Uterus (tissue), 2 donors: ENCODE measurements at regions not wholly inside any gene's neighbourhood (a gene's known extent, or its start where the extent isn't known, plus 50 kb on each side); places are given as distances from the start of the nearest gene placed in this dataset.

Experiments
- POLR2A ChIP-seq, 2 donors: fragments of 450-650 bp; IDR thresholded peaks; one replicate each; pipeline ENCODE4 v1.6.1; 2016; ENCODE audit warnings: antibody characterized with exemption in 2 of 2, mild to moderate bottlenecking in 1 of 2, moderate library complexity in 1 of 2
- TF ChIP-seq, protein P1 (sequence below), 4 experiments: fragments of 200-600 bp in 2 of 4; fragments of 450-650 bp in 2 of 4; sonication (generic) in 2 of 4; IDR thresholded peaks; one replicate each; pipeline ENCODE4 v1.5.1; 2016 to 2019; ENCODE audit warnings: antibody characterized with exemption in 4 of 4, mild to moderate bottlenecking in 2 of 4, moderate library complexity in 1 of 4

DNA sequence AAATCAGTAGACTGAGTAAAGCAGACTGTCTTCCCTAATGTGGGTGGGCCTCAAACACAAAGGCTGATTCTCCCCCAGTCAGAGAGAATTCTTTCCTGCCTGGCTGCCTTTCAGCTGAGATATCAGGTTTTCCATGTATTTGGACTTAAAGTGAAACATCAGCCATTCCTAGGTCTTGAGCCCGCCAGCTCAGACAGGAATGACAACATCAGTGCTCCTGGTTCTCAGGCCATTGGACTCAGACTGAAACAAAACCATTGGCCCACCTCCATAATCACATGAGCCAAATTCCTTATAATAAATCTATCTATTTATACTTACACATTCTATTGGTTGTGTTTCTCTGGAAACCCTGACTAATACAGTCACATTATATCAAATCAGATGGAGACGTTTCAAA, 56.7 kb upstream of the CLPB start:
- TF ChIP-seq, protein P1, sequence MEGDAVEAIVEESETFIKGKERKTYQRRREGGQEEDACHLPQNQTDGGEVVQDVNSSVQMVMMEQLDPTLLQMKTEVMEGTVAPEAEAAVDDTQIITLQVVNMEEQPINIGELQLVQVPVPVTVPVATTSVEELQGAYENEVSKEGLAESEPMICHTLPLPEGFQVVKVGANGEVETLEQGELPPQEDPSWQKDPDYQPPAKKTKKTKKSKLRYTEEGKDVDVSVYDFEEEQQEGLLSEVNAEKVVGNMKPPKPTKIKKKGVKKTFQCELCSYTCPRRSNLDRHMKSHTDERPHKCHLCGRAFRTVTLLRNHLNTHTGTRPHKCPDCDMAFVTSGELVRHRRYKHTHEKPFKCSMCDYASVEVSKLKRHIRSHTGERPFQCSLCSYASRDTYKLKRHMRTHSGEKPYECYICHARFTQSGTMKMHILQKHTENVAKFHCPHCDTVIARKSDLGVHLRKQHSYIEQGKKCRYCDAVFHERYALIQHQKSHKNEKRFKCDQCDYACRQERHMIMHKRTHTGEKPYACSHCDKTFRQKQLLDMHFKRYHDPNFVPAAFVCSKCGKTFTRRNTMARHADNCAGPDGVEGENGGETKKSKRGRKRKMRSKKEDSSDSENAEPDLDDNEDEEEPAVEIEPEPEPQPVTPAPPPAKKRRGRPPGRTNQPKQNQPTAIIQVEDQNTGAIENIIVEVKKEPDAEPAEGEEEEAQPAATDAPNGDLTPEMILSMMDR (IDR thresholded peaks at IDR 0.05), result no peak
- TF ChIP-seq POLR2A (IDR thresholded peaks at IDR 0.05), result no peak
